Testis (tissue), 2 donors: ENCODE measurements at regions not wholly inside any gene's neighbourhood (a gene's known extent, or its start where the extent isn't known, plus 50 kb on each side); places are given as distances from the start of the nearest gene placed in this dataset.

Source experiments
- DNase-seq: peaks from one replicate; pipeline ENCODE4 v3.0.0-alpha.2; 2019
- H3K27ac ChIP-seq, 2 donors: fragments of 200-600 bp; sonication (generic); one replicate each; pipeline ENCODE4 v1.5.1; 2019
- H3K27me3 ChIP-seq: fragments of 200-600 bp; sonication (generic); one replicate; pipeline ENCODE4 v1.5.1; 2019
- H3K36me3 ChIP-seq: fragments of 200-600 bp; sonication (generic); one replicate; pipeline ENCODE4 v1.5.1; 2017; ENCODE audit warnings: low read depth; ENCODE audit errors: missing control alignments
- H3K4me1 ChIP-seq: fragments of 200-600 bp; sonication (generic); one replicate; pipeline ENCODE4 v1.5.1; 2019
- H3K4me3 ChIP-seq, 2 donors: fragments of 200-600 bp; sonication (generic); one replicate each; pipeline ENCODE4 v1.5.1; 2017 to 2019
- H3K9me3 ChIP-seq: fragments of 200-600 bp; sonication (generic); one replicate; pipeline ENCODE4 v1.5.1; 2017
- POLR2A ChIP-seq: fragments of 450-650 bp; IDR thresholded peaks from one replicate; pipeline ENCODE4 v1.6.1; 2017; ENCODE audit warnings: antibody characterized with exemption, mild to moderate bottlenecking, moderate library complexity
- WGBS, 2 donors: methylation state at CpG; one replicate each; pipeline ENCODE4 v1.1.5; 2018; 5-methylcytosine and 5-hydroxymethylcytosine counted together
- intact Hi-C: fragments of 100-400 bp; cut with DNase I; formaldehyde crosslinking; loops from one replicate; pipeline ENCODE4 v1.15.1; 2023; ENCODE audit warnings: low total_unique reads
- TF ChIP-seq, protein P1 (sequence below), 3 experiments: fragments of 450-650 bp in 2 of 3; fragments of 200-600 bp in 1 of 3; sonication (generic) in 1 of 3; IDR thresholded peaks; one replicate each; pipeline ENCODE4 v1.5.1; 2016 to 2019; ENCODE audit warnings: antibody characterized with exemption in 3 of 3, mild to moderate bottlenecking in 2 of 3, moderate library complexity in 1 of 3

- TF ChIP-seq, protein P1, sequence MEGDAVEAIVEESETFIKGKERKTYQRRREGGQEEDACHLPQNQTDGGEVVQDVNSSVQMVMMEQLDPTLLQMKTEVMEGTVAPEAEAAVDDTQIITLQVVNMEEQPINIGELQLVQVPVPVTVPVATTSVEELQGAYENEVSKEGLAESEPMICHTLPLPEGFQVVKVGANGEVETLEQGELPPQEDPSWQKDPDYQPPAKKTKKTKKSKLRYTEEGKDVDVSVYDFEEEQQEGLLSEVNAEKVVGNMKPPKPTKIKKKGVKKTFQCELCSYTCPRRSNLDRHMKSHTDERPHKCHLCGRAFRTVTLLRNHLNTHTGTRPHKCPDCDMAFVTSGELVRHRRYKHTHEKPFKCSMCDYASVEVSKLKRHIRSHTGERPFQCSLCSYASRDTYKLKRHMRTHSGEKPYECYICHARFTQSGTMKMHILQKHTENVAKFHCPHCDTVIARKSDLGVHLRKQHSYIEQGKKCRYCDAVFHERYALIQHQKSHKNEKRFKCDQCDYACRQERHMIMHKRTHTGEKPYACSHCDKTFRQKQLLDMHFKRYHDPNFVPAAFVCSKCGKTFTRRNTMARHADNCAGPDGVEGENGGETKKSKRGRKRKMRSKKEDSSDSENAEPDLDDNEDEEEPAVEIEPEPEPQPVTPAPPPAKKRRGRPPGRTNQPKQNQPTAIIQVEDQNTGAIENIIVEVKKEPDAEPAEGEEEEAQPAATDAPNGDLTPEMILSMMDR (IDR thresholded peaks at IDR 0.05), result no peak
- TF ChIP-seq POLR2A, result no peak
- no peak for DNase-seq
- H3K4me3 ChIP-seq, result no peak overlapping the region
- no peak overlapping the region for H3K27ac ChIP-seq
- H3K36me3 ChIP-seq, result no peaks in the 10 kb centered on the region
- no peaks in the 10 kb centered on the region for H3K27me3 ChIP-seq
- intact Hi-C loops, result no loop called here
- no peaks in the 10 kb centered on the region for H3K9me3 ChIP-seq
- H3K4me1 ChIP-seq, result no peaks in the 10 kb centered on the region
These were observed 801.2 kb upstream of the SLITRK1 start for GRCh38 chr13:84683448-84683847.

- Histone ChIP-seq H3K27me3 (no peaks in the 10 kb centered on the region), H3K4me1 (no peaks in the 10 kb centered on the region), H3K9me3 (no peaks in the 10 kb centered on the region), H3K36me3 (no peaks in the 10 kb centered on the region), H3K4me3 (no peak overlapping the region), H3K27ac (no peak overlapping the region)
- 91 to 93% methylated on average over 2 of the region's 2 CpGs for WGBS, 2 donors
- no peak for TF ChIP-seq POLR2A
- TF ChIP-seq, protein P1 (IDR thresholded peaks at IDR 0.05), result no peak
- DNase-seq, result no peak
- intact Hi-C loops, result no loop called here
These were observed 795.6 kb upstream of the SLITRK1 start for GRCh38 chr13:84677836-84678235.

DNA sequence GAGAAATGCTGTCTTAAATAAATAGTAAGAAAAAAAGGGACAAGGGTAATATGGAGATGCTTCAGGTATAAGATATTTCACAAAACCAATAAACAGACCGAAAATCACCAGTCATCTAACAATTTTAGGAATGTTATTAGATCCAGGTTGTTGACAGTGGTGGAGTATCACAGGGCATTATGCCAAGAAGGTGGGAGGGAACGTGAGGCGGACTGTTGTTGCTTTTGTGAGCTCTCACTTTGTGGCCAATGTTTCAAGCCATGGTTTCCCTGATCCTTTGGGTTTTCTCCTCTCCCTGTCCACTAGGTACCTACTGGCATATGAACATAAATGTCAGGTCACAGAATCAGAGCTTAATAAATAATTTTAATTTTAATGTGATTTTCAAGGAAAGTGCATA, 790.3 kb upstream of the SLITRK1 start:
- TF ChIP-seq, protein P1 (IDR thresholded peaks at IDR 0.05), result no peak
- no peak for TF ChIP-seq POLR2A
- Histone ChIP-seq H3K36me3 (no peaks in the 10 kb centered on the region), H3K9me3 (no peaks in the 10 kb centered on the region), H3K4me3 (no peak overlapping the region), H3K27me3 (no peaks in the 10 kb centered on the region), H3K27ac (no peak overlapping the region), H3K4me1 (no peaks in the 10 kb centered on the region)
- no peak for DNase-seq
- intact Hi-C loops, result no loop called here
- 62 to 75% methylated on average over 3 of the region's 3 CpGs for WGBS, 2 donors

DNA sequence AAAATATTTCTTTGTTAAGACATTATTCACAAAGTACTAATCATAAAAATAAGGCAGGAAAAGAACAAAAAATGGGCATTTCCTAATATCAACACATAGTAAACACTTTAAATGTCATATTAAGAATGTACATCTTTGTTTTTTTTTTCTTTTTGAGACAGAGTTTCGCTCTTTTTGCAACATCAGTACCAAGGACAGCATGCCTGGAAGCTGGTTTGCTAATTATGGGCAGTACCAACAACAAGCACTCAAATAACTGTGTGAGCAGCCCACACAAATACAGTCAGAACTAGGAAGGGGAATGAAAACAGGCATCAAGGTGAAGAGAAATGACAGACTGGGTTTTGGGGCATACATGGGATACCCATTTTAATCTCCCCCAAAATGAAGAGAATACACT, 788.0 kb upstream of the SLITRK1 start:
- H3K27ac ChIP-seq, result no peak overlapping the region
- H3K4me1 ChIP-seq, result no peaks in the 10 kb centered on the region
- intact Hi-C loops, result no loop called here
- H3K4me3 ChIP-seq, result no peak overlapping the region
- no peak for DNase-seq
- WGBS, 2 donors, result 55 to 80% methylated on average over 1 of the region's 1 CpG
- H3K27me3 ChIP-seq, result no peaks in the 10 kb centered on the region
- no peak for TF ChIP-seq POLR2A
- TF ChIP-seq, protein P1 (IDR thresholded peaks at IDR 0.05), result no peak
- H3K36me3 ChIP-seq, result no peaks in the 10 kb centered on the region
- no peaks in the 10 kb centered on the region for H3K9me3 ChIP-seq

- H3K27ac ChIP-seq, result no peak overlapping the region
- DNase-seq, result no peak
- no peaks in the 10 kb centered on the region for H3K9me3 ChIP-seq
- H3K27me3 ChIP-seq, result no peaks in the 10 kb centered on the region
- H3K4me1 ChIP-seq, result no peaks in the 10 kb centered on the region
- H3K4me3 ChIP-seq, result no peak overlapping the region
- intact Hi-C loops, result no loop called here
- no peak for TF ChIP-seq POLR2A
- TF ChIP-seq, protein P1 (IDR thresholded peaks at IDR 0.05), result no peak
- 84 to 88% methylated on average over 1 of the region's 1 CpG for WGBS, 2 donors
- H3K36me3 ChIP-seq, result no peaks in the 10 kb centered on the region
These were observed 786.4 kb upstream of the SLITRK1 start for GRCh38 chr13:84668637-84669036.
